ENCODE measurements at regions not wholly inside any gene's neighbourhood (a gene's known extent, or its start where the extent isn't known, plus 50 kb on each side); places are given as distances from the start of the nearest gene placed in this dataset.
"Not testable (repeated sequence)": the region's sequence is repeated elsewhere in the genome, so short reads cannot be mapped to it uniquely, and the experiment has no call there.

DNA sequence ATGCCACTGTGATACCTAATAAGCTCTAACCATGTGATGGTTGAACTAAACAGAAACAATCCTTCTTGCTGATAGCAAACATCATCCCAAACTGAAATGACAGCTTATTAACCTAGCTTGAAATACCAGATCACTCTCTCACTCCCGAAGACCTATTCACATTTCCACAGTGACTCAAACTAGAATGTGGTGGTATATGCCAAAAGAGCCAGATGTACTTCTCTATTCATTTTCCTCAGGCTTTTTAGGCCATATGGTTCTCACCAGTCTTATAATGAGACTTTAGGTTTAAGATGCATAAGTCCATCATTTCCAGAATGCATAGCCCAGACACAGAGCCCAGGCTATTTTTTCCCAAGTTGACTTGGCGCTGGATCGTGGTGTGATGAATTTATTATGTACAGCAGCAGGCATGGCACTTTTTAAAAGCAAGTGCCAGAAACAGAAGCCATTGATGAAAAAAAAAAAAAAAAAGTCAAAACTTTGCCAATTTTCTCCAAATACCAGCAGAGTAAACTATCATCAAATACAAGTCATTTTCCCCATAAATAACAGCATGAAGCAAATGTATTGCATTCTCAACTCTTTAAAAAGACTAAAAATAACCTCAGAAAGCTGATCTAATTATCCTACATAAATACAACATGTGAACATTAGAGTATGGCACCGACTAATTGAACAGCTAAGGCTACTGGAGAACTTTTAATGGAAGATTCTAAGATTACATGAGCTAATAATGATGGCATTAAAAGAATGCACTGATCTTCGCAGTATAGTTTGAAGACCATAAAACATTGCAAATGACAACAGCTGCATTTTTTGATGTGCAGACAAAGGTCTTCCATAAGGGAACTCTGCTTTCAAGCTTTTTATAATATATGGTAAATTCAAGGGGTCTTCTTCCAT lies 365.4 kb downstream of the LRRIQ3 start (continued):
- TF ChIP-seq NRF1 (conservative IDR thresholded peaks at IDR 0.05; ENCODE audit: low read depth, low read length): no peak

DNA sequence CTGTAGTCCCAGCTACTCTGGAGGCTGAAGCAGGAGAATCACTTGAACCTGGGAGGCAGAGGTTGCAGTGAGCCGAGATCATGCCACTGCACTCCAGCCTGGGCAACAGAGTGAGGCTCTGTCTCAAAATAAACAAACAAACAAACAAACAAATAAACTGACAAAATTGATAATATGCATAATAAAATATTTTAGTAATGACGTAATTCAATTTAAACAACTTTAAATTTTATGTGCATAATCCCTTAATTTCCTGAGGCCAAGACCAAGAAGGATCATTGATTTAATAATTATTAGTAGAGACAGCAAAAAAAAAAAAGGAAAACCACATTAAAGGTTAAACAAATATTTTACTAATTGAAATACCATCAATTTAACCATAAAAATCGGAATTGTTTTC lies 370.7 kb downstream of the LRRIQ3 start:
- CTCF ChIA-PET; H3K27ac ChIP-seq (ENCODE audit: control insufficient read depth, insufficient read depth); FAIRE-seq; BruUV-seq (replicated peaks); H3K4me2 ChIP-seq (ENCODE audit: control insufficient read depth, insufficient read depth); H3K9me3 ChIP-seq (replicated peaks; ENCODE audit: control insufficient read depth, insufficient read depth, low read length); intact Hi-C loops (cut with micrococcal nuclease; ENCODE audit: unreplicated experiment); RAD21 ChIA-PET (ENCODE audit: unreplicated experiment); H3K9ac ChIP-seq (ENCODE audit: control insufficient read depth, insufficient read depth, low read length); DNase-seq (ENCODE audit: low read depth, low spot score); H4K20me1 ChIP-seq (ENCODE audit: control insufficient read depth, insufficient read depth); H3K79me2 ChIP-seq (ENCODE audit: control insufficient read depth, insufficient read depth, low read length); H3K27me3 ChIP-seq (replicated peaks in 1 of 2; ENCODE audit: control insufficient read depth in 2 of 2, insufficient read depth in 2 of 2, low read length in 1 of 2); H3K36me3 ChIP-seq (ENCODE audit: control insufficient read depth in 2 of 2, insufficient read depth in 2 of 2, low read length in 1 of 2); ATAC-seq; H3K4me3 ChIP-seq; POLR2A ChIA-PET; H3K4me1 ChIP-seq (ENCODE audit: control insufficient read depth, insufficient read depth, low read length); H2AFZ ChIP-seq (ENCODE audit: control insufficient read depth, low read depth, low read length): not testable (repeated sequence)
- 38% methylated on average over 3 of the region's 3 CpGs for WGBS (ENCODE audit: insufficient coverage, insufficient replicate concordance, low lambda C conversion rate, missing lambda C conversion rate)
- SMC1A ChIA-PET (ENCODE audit: uncharacterized antibody, unreplicated experiment): interaction anchor here (1.3 kb wide), 1 partner anchor 12 kb away, joined by 3 read pairs; no protein-coding TSS in a partner anchor
- in situ Hi-C loops (cut with MboI): loop anchor here (25.0 kb wide), 1 partner anchor 635 kb away; no protein-coding TSS in a partner anchor
- peak; percentile 46; the same call in 1 of the 2 replicates for TF ChIP-seq ATF7 (IDR thresholded peaks at IDR 0.05; ENCODE audit: low read depth)

DNA sequence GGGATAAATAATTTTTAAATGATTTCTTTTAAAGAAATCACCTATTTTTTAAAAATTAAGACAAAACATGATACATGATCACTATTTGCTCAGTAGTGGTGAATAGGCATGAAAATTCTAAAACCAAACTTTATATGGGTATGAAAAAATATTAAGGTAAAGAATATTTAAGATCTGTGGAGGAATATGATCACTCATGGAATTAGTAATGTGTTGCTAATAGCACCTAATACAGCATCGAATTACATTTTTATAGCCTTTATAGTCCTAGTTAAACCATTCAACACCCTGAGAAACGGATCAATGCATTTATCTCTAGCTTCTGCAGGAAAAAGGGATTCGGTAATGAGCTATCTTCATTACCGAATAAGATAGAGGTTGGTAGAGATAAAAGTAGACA lies 373.9 kb downstream of the LRRIQ3 start:
- ATAC-seq: no peak
- Histone ChIP-seq H3K4me3 (no peak overlapping the region), H4K20me1 (ENCODE audit: control insufficient read depth, insufficient read depth) (no peaks in the 10 kb centered on the region), H3K27ac (ENCODE audit: control insufficient read depth, insufficient read depth) (no peak overlapping the region), H3K4me1 (ENCODE audit: control insufficient read depth, insufficient read depth, low read length) (no peaks in the 10 kb centered on the region), H3K9ac (ENCODE audit: control insufficient read depth, insufficient read depth, low read length) (no peak overlapping the region), H3K36me3 (ENCODE audit: control insufficient read depth in 2 of 2, insufficient read depth in 2 of 2, low read length in 1 of 2) (no peaks in the 10 kb centered on the region), H2AFZ (ENCODE audit: control insufficient read depth, low read depth, low read length) (no peak overlapping the region), H3K79me2 (ENCODE audit: control insufficient read depth, insufficient read depth, low read length) (no peaks in the 10 kb centered on the region), H3K4me2 (ENCODE audit: control insufficient read depth, insufficient read depth) (no peak overlapping the region), H3K27me3 (replicated peaks in 1 of 2; ENCODE audit: control insufficient read depth in 2 of 2, insufficient read depth in 2 of 2, low read length in 1 of 2) (no peaks in the 10 kb centered on the region), H3K9me3 (replicated peaks; ENCODE audit: control insufficient read depth, insufficient read depth, low read length) (no peaks in the 10 kb centered on the region)
- ChIA-PET CTCF (interaction anchor here (1.6 to 1.7 kb wide), 2 partner anchors 10 to 15 kb away, joined by 3 to 7 read pairs; no protein-coding TSS in a partner anchor), SMC1A (ENCODE audit: uncharacterized antibody, unreplicated experiment) (interaction anchor here (1.1 to 1.3 kb wide), 2 partner anchors 16 to 184 kb away, joined by 3 read pairs; no protein-coding TSS in a partner anchor), POLR2A (no interaction called here), RAD21 (ENCODE audit: unreplicated experiment) (interaction anchor here (1.1 kb wide), 1 partner anchor 10 kb away, joined by 3 read pairs; no protein-coding TSS in a partner anchor)
- BruUV-seq (replicated peaks): no TSS peak
- 52% methylated on average over 4 of the region's 4 CpGs for WGBS (ENCODE audit: insufficient coverage, insufficient replicate concordance, low lambda C conversion rate, missing lambda C conversion rate)
- no peak for FAIRE-seq
- intact Hi-C loops (cut with micrococcal nuclease; ENCODE audit: unreplicated experiment) (no loop called here), in situ Hi-C loops (cut with MboI) (no loop called here)
- no peak for DNase-seq (ENCODE audit: low read depth, low spot score)
- TF ChIP-seq ELK1 (IDR thresholded peaks at IDR 0.05; ENCODE audit: low read depth, low read length) (no peak), REST (IDR thresholded peaks at IDR 0.05; ENCODE audit: low read depth, low read length) (no peak), STAT3 (IDR thresholded peaks at IDR 0.05; ENCODE audit: low read depth, low read length) (no peak), HDGF (IDR thresholded peaks at IDR 0.05) (no peak), CREB1 (IDR thresholded peaks at IDR 0.05; ENCODE audit: low read depth) (no peak), GABPA (IDR thresholded peaks at IDR 0.05; ENCODE audit: low read depth) (no peak), SMARCA5 (IDR thresholded peaks at IDR 0.05) (no peak)
